ENCODE measurements at regions not wholly inside any gene's neighbourhood (a gene's known extent, or its start where the extent isn't known, plus 50 kb on each side); places are given as distances from the start of the nearest gene placed in this dataset.

- TF ChIP-seq CTCF (conservative IDR thresholded peaks at IDR 0.05) (no peak), ZFX (IDR thresholded peaks at IDR 0.05) (no peak)
Measured at GRCh38 chr3:194931347-194931746, 245.7 kb downstream of the FAM43A start.

Data from C4-2B (cell line).